ENCODE measurements at regions not wholly inside any gene's neighbourhood (a gene's known extent, or its start where the extent isn't known, plus 50 kb on each side); places are given as distances from the start of the nearest gene placed in this dataset.
"Not testable (repeated sequence)": the region's sequence is repeated elsewhere in the genome, so short reads cannot be mapped to it uniquely, and the experiment has no call there.

DNA sequence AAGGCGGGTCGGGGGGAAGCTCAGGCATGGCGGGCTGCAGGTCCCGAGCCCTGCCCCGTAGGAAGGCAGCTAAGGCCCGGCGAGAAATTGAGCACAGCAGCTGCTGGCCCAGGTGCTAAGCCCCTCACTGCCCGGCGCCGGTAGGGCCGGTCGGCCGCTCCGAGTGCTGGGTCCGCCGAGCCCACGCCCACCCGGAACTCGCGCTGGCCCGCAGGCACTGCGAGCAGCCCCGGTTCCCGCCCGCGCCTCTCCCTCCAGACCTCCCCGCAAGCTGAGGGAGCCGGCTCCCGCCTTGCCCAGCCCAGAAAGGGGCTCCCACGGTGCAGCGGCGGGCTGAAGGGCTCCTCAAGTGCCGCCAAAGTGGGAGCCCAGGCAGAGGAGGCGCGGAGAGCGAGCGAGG is 209.9 kb downstream of the TRIB2 start:
- TF ChIP-seq, protein P1, sequence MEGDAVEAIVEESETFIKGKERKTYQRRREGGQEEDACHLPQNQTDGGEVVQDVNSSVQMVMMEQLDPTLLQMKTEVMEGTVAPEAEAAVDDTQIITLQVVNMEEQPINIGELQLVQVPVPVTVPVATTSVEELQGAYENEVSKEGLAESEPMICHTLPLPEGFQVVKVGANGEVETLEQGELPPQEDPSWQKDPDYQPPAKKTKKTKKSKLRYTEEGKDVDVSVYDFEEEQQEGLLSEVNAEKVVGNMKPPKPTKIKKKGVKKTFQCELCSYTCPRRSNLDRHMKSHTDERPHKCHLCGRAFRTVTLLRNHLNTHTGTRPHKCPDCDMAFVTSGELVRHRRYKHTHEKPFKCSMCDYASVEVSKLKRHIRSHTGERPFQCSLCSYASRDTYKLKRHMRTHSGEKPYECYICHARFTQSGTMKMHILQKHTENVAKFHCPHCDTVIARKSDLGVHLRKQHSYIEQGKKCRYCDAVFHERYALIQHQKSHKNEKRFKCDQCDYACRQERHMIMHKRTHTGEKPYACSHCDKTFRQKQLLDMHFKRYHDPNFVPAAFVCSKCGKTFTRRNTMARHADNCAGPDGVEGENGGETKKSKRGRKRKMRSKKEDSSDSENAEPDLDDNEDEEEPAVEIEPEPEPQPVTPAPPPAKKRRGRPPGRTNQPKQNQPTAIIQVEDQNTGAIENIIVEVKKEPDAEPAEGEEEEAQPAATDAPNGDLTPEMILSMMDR (IDR thresholded peaks at IDR 0.05; ENCODE audit: low read depth, low read length, poor library complexity, severe bottlenecking): not testable (repeated sequence)
- not testable (repeated sequence) for TF ChIP-seq EZH2phosphoT487 (IDR thresholded peaks at IDR 0.05; ENCODE audit: borderline replicate concordance, low read length)

All from DOHH2 (cell line).